Peyer's patch (tissue), 4 donors: ENCODE measurements at regions not wholly inside any gene's neighbourhood (a gene's known extent, or its start where the extent isn't known, plus 50 kb on each side); places are given as distances from the start of the nearest gene placed in this dataset.

Source experiments
- DNase-seq, 3 donors: peaks; one replicate each; pipeline ENCODE4 v3.0.0-alpha.2; 2017 to 2019
- H3K27ac ChIP-seq, 4 donors: fragments of 200-600 bp; sonication (generic); one replicate each; pipeline ENCODE4 v1.5.1; 2016 to 2019
- H3K27me3 ChIP-seq, 2 donors: fragments of 200-600 bp; sonication (generic); one replicate each; pipeline ENCODE4 v1.5.1; 2019
- H3K36me3 ChIP-seq, 3 donors: fragments of 200-600 bp; sonication (generic); one replicate each; pipeline ENCODE4 v1.5.1; 2016 to 2019
- H3K4me1 ChIP-seq, 4 donors: fragments of 200-600 bp; sonication (generic); one replicate each; pipeline ENCODE4 v1.5.1; 2016 to 2019
- H3K4me3 ChIP-seq, 4 donors: fragments of 200-600 bp; sonication (generic); 1 replicate in 3 of 4; 2 replicates in 1 of 4; pipeline ENCODE4 v1.5.1; 2016 to 2019; ENCODE audit warnings: mild to moderate bottlenecking in 1 of 4
- H3K9me3 ChIP-seq, 4 donors: fragments of 200-600 bp; sonication (generic); one replicate each; pipeline ENCODE4 v1.5.1; 2016 to 2019; ENCODE audit warnings: mild to moderate bottlenecking in 1 of 4
- POLR2A ChIP-seq, 2 donors: fragments of 450-650 bp; IDR thresholded peaks; one replicate each; pipeline ENCODE4 v1.5.1; 2017; ENCODE audit warnings: antibody characterized with exemption in 2 of 2, mild to moderate bottlenecking in 2 of 2, moderate library complexity in 2 of 2
- TF ChIP-seq, protein P1 (sequence below), 6 experiments: fragments of 450-650 bp in 4 of 6; fragments of 200-600 bp in 2 of 6; sonication (generic) in 1 of 6; IDR thresholded peaks; one replicate each; pipeline ENCODE4 v1.5.1; 2017 to 2019; ENCODE audit warnings: antibody characterized with exemption in 6 of 6, mild to moderate bottlenecking in 3 of 6, moderate library complexity in 1 of 6

DNA sequence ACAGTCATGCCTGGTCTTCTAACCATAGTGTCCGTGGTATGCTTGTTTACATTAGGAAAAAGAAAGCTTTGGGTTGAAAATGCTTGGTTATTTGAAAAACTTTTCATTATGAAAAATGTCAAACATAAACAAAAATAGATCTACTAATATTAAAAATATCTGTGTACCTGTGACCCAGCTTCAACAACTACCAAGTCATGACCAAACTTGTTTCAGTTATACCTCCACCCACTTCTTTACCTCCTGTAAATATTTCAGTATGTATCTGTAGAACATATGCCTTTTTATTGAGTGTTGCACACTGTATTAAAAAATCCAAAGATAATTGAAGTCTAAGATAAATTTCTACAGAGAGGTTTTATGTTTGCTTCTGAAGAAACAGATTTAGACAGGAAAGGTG, 153.7 kb upstream of the GYPA start:
- no peak overlapping the region for H3K27ac ChIP-seq
- H3K9me3 ChIP-seq, result no peaks in the 10 kb centered on the region
- TF ChIP-seq POLR2A (IDR thresholded peaks at IDR 0.05), result no peak
- TF ChIP-seq, protein P1, sequence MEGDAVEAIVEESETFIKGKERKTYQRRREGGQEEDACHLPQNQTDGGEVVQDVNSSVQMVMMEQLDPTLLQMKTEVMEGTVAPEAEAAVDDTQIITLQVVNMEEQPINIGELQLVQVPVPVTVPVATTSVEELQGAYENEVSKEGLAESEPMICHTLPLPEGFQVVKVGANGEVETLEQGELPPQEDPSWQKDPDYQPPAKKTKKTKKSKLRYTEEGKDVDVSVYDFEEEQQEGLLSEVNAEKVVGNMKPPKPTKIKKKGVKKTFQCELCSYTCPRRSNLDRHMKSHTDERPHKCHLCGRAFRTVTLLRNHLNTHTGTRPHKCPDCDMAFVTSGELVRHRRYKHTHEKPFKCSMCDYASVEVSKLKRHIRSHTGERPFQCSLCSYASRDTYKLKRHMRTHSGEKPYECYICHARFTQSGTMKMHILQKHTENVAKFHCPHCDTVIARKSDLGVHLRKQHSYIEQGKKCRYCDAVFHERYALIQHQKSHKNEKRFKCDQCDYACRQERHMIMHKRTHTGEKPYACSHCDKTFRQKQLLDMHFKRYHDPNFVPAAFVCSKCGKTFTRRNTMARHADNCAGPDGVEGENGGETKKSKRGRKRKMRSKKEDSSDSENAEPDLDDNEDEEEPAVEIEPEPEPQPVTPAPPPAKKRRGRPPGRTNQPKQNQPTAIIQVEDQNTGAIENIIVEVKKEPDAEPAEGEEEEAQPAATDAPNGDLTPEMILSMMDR (IDR thresholded peaks at IDR 0.05), result no peak
- H3K4me3 ChIP-seq, result no peak overlapping the region
- DNase-seq, result no peak
- H3K36me3 ChIP-seq, result no peaks in the 10 kb centered on the region
- H3K27me3 ChIP-seq, result no peaks in the 10 kb centered on the region
- no peaks in the 10 kb centered on the region for H3K4me1 ChIP-seq

DNA sequence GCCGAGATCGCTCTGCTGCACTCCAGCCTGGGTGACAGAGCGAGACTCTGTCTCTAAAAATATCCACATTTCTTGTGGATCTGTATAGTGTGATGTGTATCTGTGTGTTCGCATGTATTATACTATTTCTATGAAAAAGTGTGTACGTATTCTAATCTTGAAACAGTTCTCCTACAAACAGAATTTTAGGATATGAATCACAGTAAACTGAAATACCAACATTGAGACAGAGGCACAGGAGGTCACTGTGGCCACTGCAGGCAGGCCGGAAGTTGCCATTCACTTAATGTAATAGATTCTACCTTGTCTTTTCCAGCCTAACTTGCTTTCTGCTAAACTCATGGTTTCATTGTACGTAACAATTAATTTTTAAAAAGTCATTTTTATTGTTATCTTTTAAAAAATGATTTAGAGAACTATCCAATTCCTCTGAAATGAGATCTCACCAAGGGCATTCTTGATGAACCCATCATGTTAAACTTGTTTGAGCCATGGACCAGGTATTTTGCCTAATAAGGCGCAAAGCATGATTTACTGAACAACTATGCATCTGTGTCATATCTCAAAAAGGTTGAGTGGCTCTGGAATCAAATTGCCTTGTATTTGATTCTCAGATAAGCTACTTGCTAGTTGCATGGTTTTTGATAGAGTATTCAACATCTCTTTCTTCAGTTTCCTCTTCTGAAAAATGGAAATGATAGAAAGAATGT, 154.9 kb upstream of the GYPA start:
- Histone ChIP-seq H3K4me1 (no peaks in the 10 kb centered on the region), H3K4me3 (no peak overlapping the region), H3K36me3 (no peaks in the 10 kb centered on the region), H3K27me3 (no peaks in the 10 kb centered on the region), H3K27ac (no peak overlapping the region), H3K9me3 (no peaks in the 10 kb centered on the region)
- no peak for TF ChIP-seq POLR2A (IDR thresholded peaks at IDR 0.05)
- TF ChIP-seq, protein P1 (IDR thresholded peaks at IDR 0.05), result no peak
- no peak for DNase-seq

DNA sequence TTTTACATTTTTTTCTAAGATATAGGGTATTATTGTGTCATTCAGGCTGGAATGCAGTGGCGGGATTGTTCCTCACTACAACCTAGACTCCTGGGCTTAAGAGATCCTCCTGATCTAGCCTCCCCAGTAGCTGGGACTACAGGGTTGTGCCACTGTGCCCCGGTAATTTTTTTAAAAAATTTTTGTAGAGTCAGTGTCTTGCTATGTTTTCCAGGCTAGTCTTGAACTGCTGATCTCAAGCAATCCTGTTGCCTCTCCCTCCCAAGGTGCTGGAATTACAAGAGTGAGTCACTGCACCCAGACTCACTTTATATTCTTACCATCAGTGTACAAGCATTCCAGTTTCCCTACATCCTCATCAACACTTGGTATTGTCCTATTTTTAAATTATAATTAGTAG, 156.4 kb upstream of the GYPA start:
- Histone ChIP-seq H3K27ac (no peak overlapping the region), H3K4me1 (no peaks in the 10 kb centered on the region), H3K4me3 (no peak overlapping the region), H3K36me3 (no peaks in the 10 kb centered on the region), H3K9me3 (no peaks in the 10 kb centered on the region), H3K27me3 (no peaks in the 10 kb centered on the region)
- no peak for TF ChIP-seq POLR2A (IDR thresholded peaks at IDR 0.05)
- TF ChIP-seq, protein P1 (IDR thresholded peaks at IDR 0.05), result no peak
- no peak for DNase-seq

DNA sequence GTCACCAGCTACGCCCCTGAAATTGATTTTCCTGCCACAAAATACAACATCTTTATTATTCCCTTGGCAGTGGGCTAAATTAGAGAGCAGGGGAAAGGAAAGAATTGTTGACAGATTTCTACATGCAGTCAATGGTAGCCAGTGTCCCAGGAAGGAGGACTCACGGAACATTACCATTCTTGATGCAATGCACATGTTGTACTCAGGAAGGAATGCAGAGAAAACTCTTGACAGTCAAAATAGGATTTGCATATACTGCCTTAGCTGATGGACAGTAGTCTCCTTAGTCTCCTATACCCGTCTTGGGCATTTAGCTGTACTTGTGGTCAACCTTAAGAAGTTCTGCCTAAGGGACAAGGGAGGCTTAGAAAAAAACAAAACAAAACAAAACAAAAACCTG, 158.0 kb upstream of the GYPA start:
- TF ChIP-seq, protein P1 (IDR thresholded peaks at IDR 0.05), result no peak
- no peak for TF ChIP-seq POLR2A (IDR thresholded peaks at IDR 0.05)

DNA sequence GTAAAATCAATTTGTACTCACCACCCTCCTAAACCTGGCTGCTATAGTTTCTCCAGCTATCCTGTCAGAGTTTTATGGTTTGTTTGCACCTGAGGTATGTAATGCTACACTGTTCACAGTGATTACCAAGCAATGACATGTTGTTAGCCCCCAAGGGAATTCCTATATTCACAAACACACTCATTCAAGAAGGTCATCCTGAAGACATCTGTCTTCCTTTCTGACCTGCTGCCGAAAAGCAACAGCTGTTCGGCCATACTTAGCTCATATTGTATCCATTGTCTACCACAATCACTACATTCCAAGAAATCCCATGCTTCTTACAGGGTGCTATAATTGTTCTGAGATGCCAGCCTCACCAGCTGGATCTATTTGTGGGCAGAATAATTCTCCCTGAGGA, 160.1 kb upstream of the GYPA start:
- H3K4me3 ChIP-seq, result no peak overlapping the region
- DNase-seq, result no peak

More for the DNA sequence above, 158.0 kb upstream of the GYPA start:
- Histone ChIP-seq H3K9me3 (no peaks in the 10 kb centered on the region), H3K27me3 (no peaks in the 10 kb centered on the region), H3K4me1 (no peaks in the 10 kb centered on the region), H3K4me3 (no peak overlapping the region), H3K36me3 (no peaks in the 10 kb centered on the region), H3K27ac (no peak overlapping the region)
- no peak for DNase-seq

More for the DNA sequence above, 160.1 kb upstream of the GYPA start:
- H3K27ac ChIP-seq, result no peak overlapping the region
- TF ChIP-seq POLR2A (IDR thresholded peaks at IDR 0.05), result no peak
- TF ChIP-seq, protein P1 (IDR thresholded peaks at IDR 0.05), result no peak
- H3K4me1 ChIP-seq, result no peaks in the 10 kb centered on the region
- no peaks in the 10 kb centered on the region for H3K9me3 ChIP-seq
- no peaks in the 10 kb centered on the region for H3K36me3 ChIP-seq
- H3K27me3 ChIP-seq, result no peaks in the 10 kb centered on the region
